Neural progenitor cell (in vitro differentiated cells): ENCODE measurements at regions not wholly inside any gene's neighbourhood (a gene's known extent, or its start where the extent isn't known, plus 50 kb on each side); places are given as distances from the start of the nearest gene placed in this dataset.

Experiments used
- DNase-seq: peaks from one replicate; pipeline ENCODE4 v3.0.0-alpha.2; 2016; ENCODE audit warnings: low spot score
- H2AFZ ChIP-seq: fragments of 200-600 bp; sonication (generic); replicated peaks from 2 replicates; pipeline ENCODE4 v1.6.1; 2016; ENCODE audit warnings: antibody characterized with exemption
- H3F3A ChIP-seq: fragments of 200-600 bp; sonication (generic); 2 replicates; pipeline ENCODE4 v1.6.1; 2016; ENCODE audit warnings: antibody characterized with exemption, low read depth
- H3K27ac ChIP-seq: fragments of 200-600 bp; sonication (generic); 2 replicates; pipeline ENCODE4 v1.5.1; 2016; ENCODE audit warnings: mild to moderate bottlenecking
- H3K27me3 ChIP-seq: fragments of 200-600 bp; sonication (generic); 2 replicates; pipeline ENCODE4 v1.6.1; 2016; ENCODE audit warnings: mild to moderate bottlenecking, moderate library complexity
- H3K36me3 ChIP-seq: fragments of 200-600 bp; sonication (generic); 2 replicates; pipeline ENCODE4 v1.5.1; 2016
- H3K4me1 ChIP-seq: fragments of 200-600 bp; sonication (generic); 2 replicates; pipeline ENCODE4 v1.6.1; 2016; ENCODE audit warnings: mixed run types
- H3K4me2 ChIP-seq: fragments of 200-600 bp; sonication (generic); 2 replicates; pipeline ENCODE4 v1.6.1; 2016
- H3K4me3 ChIP-seq: fragments of 200-600 bp; sonication (generic); 2 replicates; pipeline ENCODE4 v1.5.1; 2016
- H3K79me2 ChIP-seq: fragments of 200-600 bp; sonication (generic); 2 replicates; pipeline ENCODE4 v1.6.1; 2016; ENCODE audit warnings: low read depth
- H3K9ac ChIP-seq: fragments of 200-600 bp; sonication (generic); 2 replicates; pipeline ENCODE4 v1.6.1; 2016
- H3K9me3 ChIP-seq: fragments of 200-600 bp; sonication (generic); 2 replicates; pipeline ENCODE4 v1.5.1; 2016; ENCODE audit warnings: low read depth
- H4K20me1 ChIP-seq: fragments of 200-600 bp; sonication (generic); 2 replicates; pipeline ENCODE4 v1.6.1; 2016; ENCODE audit warnings: low read depth
- H3K27ac Mint-ChIP-seq: 3 replicates; pipeline ENCODE4 v1.8.0; 2021; ENCODE audit warnings: mixed read lengths
- H3K27me3 Mint-ChIP-seq: 2 replicates; pipeline ENCODE4 v1.8.0; 2022; ENCODE audit warnings: low read depth, mild to moderate bottlenecking, inconsistent platforms, moderate library complexity, mixed read lengths; ENCODE audit not compliant: insufficient read depth
- H3K36me3 Mint-ChIP-seq: 3 replicates; pipeline ENCODE4 v1.8.0; 2021; ENCODE audit warnings: mixed read lengths
- H3K4me1 Mint-ChIP-seq: 3 replicates; pipeline ENCODE4 v1.8.0; 2021; ENCODE audit warnings: mixed read lengths
- H3K4me3 Mint-ChIP-seq: 3 replicates; pipeline ENCODE4 v1.8.0; 2021; ENCODE audit warnings: mild to moderate bottlenecking, moderate library complexity, mixed read lengths
- H3K9me3 Mint-ChIP-seq: 3 replicates; pipeline ENCODE4 v1.8.0; 2020; ENCODE audit warnings: mixed read lengths
- CTCF ChIP-seq: fragments of 200-600 bp; sonication (generic); IDR thresholded peaks from 2 replicates; pipeline ENCODE4 v1.5.1; 2017; ENCODE audit warnings: antibody characterized with exemption, mild to moderate bottlenecking
- EZH2 ChIP-seq: fragments of 200-600 bp; sonication (generic); IDR thresholded peaks from 2 replicates; pipeline ENCODE4 v1.6.1; 2017; ENCODE audit warnings: antibody characterized with exemption, mild to moderate bottlenecking, moderate library complexity
- EZH2phosphoT487 ChIP-seq: fragments of 200-600 bp; sonication (generic); IDR thresholded peaks from 2 replicates; pipeline ENCODE4 v1.6.1; 2017; ENCODE audit warnings: antibody characterized with exemption

- Histone ChIP-seq H2AFZ (no peak overlapping the region), H3K4me3 (no peak overlapping the region), H3F3A (no peaks in the 10 kb centered on the region), H3K9me3 (no peaks in the 10 kb centered on the region), H3K36me3 (no peaks in the 10 kb centered on the region), H3K9ac (no peak overlapping the region), H3K27ac (no peak overlapping the region), H3K79me2 (no peaks in the 10 kb centered on the region), H3K4me2 (no peak overlapping the region), H3K27me3 (no peaks in the 10 kb centered on the region), H3K4me1 (no peaks in the 10 kb centered on the region), H4K20me1 (no peaks in the 10 kb centered on the region)
- Mint-ChIP-seq H3K9me3 (no peaks in the 10 kb centered on the region), H3K27me3 (no peaks in the 10 kb centered on the region), H3K4me1 (no peaks in the 10 kb centered on the region), H3K36me3 (no peaks in the 10 kb centered on the region), H3K27ac (no peak overlapping the region), H3K4me3 (no peak overlapping the region)
- no peak for DNase-seq
- TF ChIP-seq CTCF: no peak
- no peak for TF ChIP-seq EZH2phosphoT487
- no peak for TF ChIP-seq EZH2
These were observed 364.1 kb upstream of the LYPLAL1 start for GRCh38 chr1:218809625-218810024.

GRCh38 chr1:218810306-218810705 lies 363.4 kb upstream of the LYPLAL1 start:
- Histone ChIP-seq H3K27ac (no peak overlapping the region), H3K4me2 (no peak overlapping the region), H3F3A (no peaks in the 10 kb centered on the region), H3K36me3 (no peaks in the 10 kb centered on the region), H4K20me1 (no peaks in the 10 kb centered on the region), H2AFZ (no peak overlapping the region), H3K4me1 (no peaks in the 10 kb centered on the region), H3K79me2 (no peaks in the 10 kb centered on the region), H3K9ac (no peak overlapping the region), H3K9me3 (no peaks in the 10 kb centered on the region), H3K27me3 (no peaks in the 10 kb centered on the region), H3K4me3 (no peak overlapping the region)
- no peak overlapping the region for H3K27ac Mint-ChIP-seq
- no peak overlapping the region for H3K4me3 Mint-ChIP-seq
- DNase-seq: no peak
- H3K9me3 Mint-ChIP-seq: no peaks in the 10 kb centered on the region
- no peaks in the 10 kb centered on the region for H3K27me3 Mint-ChIP-seq
- H3K36me3 Mint-ChIP-seq: no peaks in the 10 kb centered on the region
- H3K4me1 Mint-ChIP-seq: no peaks in the 10 kb centered on the region
- TF ChIP-seq EZH2phosphoT487 (no peak), CTCF (no peak)

GRCh38 chr1:218811497-218811896 lies 362.2 kb upstream of the LYPLAL1 start:
- TF ChIP-seq CTCF (no peak), EZH2 (no peak), EZH2phosphoT487 (no peak)
- Histone ChIP-seq H3F3A (no peaks in the 10 kb centered on the region), H3K4me2 (no peak overlapping the region), H3K27me3 (no peaks in the 10 kb centered on the region), H3K9me3 (no peaks in the 10 kb centered on the region), H4K20me1 (no peaks in the 10 kb centered on the region), H3K4me3 (no peak overlapping the region), H3K36me3 (no peaks in the 10 kb centered on the region), H3K79me2 (no peaks in the 10 kb centered on the region), H3K9ac (no peak overlapping the region), H3K4me1 (no peaks in the 10 kb centered on the region), H3K27ac (no peak overlapping the region), H2AFZ (no peak overlapping the region)
- no peaks in the 10 kb centered on the region for H3K36me3 Mint-ChIP-seq
- H3K27me3 Mint-ChIP-seq: no peaks in the 10 kb centered on the region
- DNase-seq: no peak
- no peak overlapping the region for H3K27ac Mint-ChIP-seq
- no peaks in the 10 kb centered on the region for H3K4me1 Mint-ChIP-seq
- H3K9me3 Mint-ChIP-seq: no peaks in the 10 kb centered on the region
- H3K4me3 Mint-ChIP-seq: no peak overlapping the region

GRCh38 chr1:218812360-218812759 lies 361.3 kb upstream of the LYPLAL1 start:
- no peak overlapping the region for H3K4me2 ChIP-seq
- H3K36me3 Mint-ChIP-seq: no peaks in the 10 kb centered on the region
- no peak overlapping the region for H3K4me3 Mint-ChIP-seq
- no peaks in the 10 kb centered on the region for H3K27me3 ChIP-seq
- peaks cover 4% of the 10 kb centered on the region for H3K4me1 Mint-ChIP-seq
- no peaks in the 10 kb centered on the region for H4K20me1 ChIP-seq
- H3K27ac ChIP-seq: no peak overlapping the region
- H3K4me1 ChIP-seq: no peaks in the 10 kb centered on the region
- H3K36me3 ChIP-seq: no peaks in the 10 kb centered on the region
- H3K4me3 ChIP-seq: no peak overlapping the region
- no peak for DNase-seq
- H3F3A ChIP-seq: no peaks in the 10 kb centered on the region
- H3K27ac Mint-ChIP-seq: no peak overlapping the region
- no peak overlapping the region for H3K9ac ChIP-seq
- H3K27me3 Mint-ChIP-seq: no peaks in the 10 kb centered on the region
- H3K9me3 ChIP-seq: no peaks in the 10 kb centered on the region
- no peaks in the 10 kb centered on the region for H3K79me2 ChIP-seq
- H2AFZ ChIP-seq: no peak overlapping the region
- H3K9me3 Mint-ChIP-seq: no peaks in the 10 kb centered on the region
- no peak for TF ChIP-seq CTCF
